Gastroesophageal sphincter (tissue), 4 donors: ENCODE measurements at regions not wholly inside any gene's neighbourhood (a gene's known extent, or its start where the extent isn't known, plus 50 kb on each side); places are given as distances from the start of the nearest gene placed in this dataset.

Experiments
- ATAC-seq: fragments of 150-250 bp; one replicate; pipeline ENCODE4 v1.9.1; 2016; ENCODE audit warnings: mild to moderate bottlenecking, moderate library complexity
- H3K27ac ChIP-seq, 4 donors: fragments of 200-600 bp; sonication (generic) in 3 of 4; 1 replicate in 3 of 4; 2 replicates in 1 of 4; pipeline ENCODE4 v1.5.1; 2016 to 2019
- H3K27me3 ChIP-seq: fragments of 200-600 bp; sonication (generic); one replicate; pipeline ENCODE4 v1.5.1; 2019
- H3K36me3 ChIP-seq, 2 donors: fragments of 200-600 bp; sonication (generic); one replicate each; pipeline ENCODE4 v1.5.1; 2019; ENCODE audit warnings: control low read depth in 1 of 2
- H3K4me1 ChIP-seq, 3 donors: fragments of 200-600 bp; sonication (generic); 1 replicate in 2 of 3; 2 replicates in 1 of 3; pipeline ENCODE4 v1.5.1; 2016 to 2019; ENCODE audit warnings: control low read depth in 2 of 3
- H3K4me3 ChIP-seq, 2 donors: fragments of 200-600 bp; sonication (generic); one replicate each; pipeline ENCODE4 v1.5.1; 2019; ENCODE audit warnings: mild to moderate bottlenecking in 1 of 2, moderate library complexity in 1 of 2
- H3K9me3 ChIP-seq, 3 donors: fragments of 200-600 bp; sonication (generic); one replicate each; pipeline ENCODE4 v1.5.1; 2017 to 2019; ENCODE audit warnings: control low read depth in 2 of 3
- EP300 ChIP-seq: sonication (generic); formaldehyde crosslinking; IDR thresholded peaks from one replicate; pipeline ENCODE4 v1.6.1; 2017; ENCODE audit warnings: antibody characterized with exemption, mild to moderate bottlenecking
- POLR2A ChIP-seq, 2 donors: fragments of 450-650 bp; IDR thresholded peaks; one replicate each; pipeline ENCODE4 v1.6.1; 2017; ENCODE audit warnings: antibody characterized with exemption in 2 of 2, mild to moderate bottlenecking in 2 of 2, moderate library complexity in 1 of 2
- POLR2AphosphoS5 ChIP-seq: sonication (generic); formaldehyde crosslinking; IDR thresholded peaks from one replicate; pipeline ENCODE4 v1.6.1; 2017; ENCODE audit warnings: antibody characterized with exemption
- WGBS, 2 donors: methylation state at CpG; one replicate each; pipeline ENCODE4 v1.1.5; 2018; ENCODE audit warnings: low coverage in 1 of 2; 5-methylcytosine and 5-hydroxymethylcytosine counted together
- TF ChIP-seq, protein P1 (sequence below), 4 experiments: fragments of 200-600 bp in 2 of 4; fragments of 450-650 bp in 2 of 4; sonication (generic) in 1 of 4; IDR thresholded peaks; one replicate each; pipeline ENCODE4 v1.5.1; 2017 to 2019; ENCODE audit warnings: antibody characterized with exemption in 4 of 4, mild to moderate bottlenecking in 2 of 4, moderate library complexity in 2 of 4

DNA sequence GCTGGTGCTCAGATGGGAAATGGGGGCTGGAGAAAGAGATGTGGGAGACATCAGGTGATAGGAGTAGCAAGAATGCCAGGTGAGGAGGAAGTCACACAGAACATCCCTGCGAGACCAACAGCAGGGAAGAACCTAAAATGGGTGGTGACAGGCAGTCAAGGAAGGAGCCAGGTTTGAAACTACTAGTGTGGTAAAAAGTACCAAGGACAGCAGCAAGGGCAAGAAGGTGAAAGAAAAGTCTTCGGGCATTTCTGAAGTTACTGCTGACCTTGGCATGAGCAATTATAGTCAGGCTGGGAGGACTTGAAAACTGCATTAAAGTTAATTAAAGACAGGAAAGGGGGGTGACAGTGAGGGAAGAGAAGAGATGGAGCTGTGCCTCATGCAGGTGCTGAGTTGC, 410.4 kb downstream of the RAD51AP2 start:
- no peak for ATAC-seq
- no peak overlapping the region for H3K4me3 ChIP-seq
- no peaks in the 10 kb centered on the region for H3K9me3 ChIP-seq
- TF ChIP-seq, protein P1, sequence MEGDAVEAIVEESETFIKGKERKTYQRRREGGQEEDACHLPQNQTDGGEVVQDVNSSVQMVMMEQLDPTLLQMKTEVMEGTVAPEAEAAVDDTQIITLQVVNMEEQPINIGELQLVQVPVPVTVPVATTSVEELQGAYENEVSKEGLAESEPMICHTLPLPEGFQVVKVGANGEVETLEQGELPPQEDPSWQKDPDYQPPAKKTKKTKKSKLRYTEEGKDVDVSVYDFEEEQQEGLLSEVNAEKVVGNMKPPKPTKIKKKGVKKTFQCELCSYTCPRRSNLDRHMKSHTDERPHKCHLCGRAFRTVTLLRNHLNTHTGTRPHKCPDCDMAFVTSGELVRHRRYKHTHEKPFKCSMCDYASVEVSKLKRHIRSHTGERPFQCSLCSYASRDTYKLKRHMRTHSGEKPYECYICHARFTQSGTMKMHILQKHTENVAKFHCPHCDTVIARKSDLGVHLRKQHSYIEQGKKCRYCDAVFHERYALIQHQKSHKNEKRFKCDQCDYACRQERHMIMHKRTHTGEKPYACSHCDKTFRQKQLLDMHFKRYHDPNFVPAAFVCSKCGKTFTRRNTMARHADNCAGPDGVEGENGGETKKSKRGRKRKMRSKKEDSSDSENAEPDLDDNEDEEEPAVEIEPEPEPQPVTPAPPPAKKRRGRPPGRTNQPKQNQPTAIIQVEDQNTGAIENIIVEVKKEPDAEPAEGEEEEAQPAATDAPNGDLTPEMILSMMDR (IDR thresholded peaks at IDR 0.05): no peak
- TF ChIP-seq POLR2AphosphoS5 (no peak), POLR2A (IDR thresholded peaks at IDR 0.05) (no peak), EP300 (no peak)
- H3K27me3 ChIP-seq: no peaks in the 10 kb centered on the region
- 40 to 41% methylated on average over 1 to 2 of the region's 2 CpGs for WGBS, 2 donors
- no peaks in the 10 kb centered on the region for H3K4me1 ChIP-seq
- H3K27ac ChIP-seq: no peak overlapping the region
- no peaks in the 10 kb centered on the region for H3K36me3 ChIP-seq

DNA sequence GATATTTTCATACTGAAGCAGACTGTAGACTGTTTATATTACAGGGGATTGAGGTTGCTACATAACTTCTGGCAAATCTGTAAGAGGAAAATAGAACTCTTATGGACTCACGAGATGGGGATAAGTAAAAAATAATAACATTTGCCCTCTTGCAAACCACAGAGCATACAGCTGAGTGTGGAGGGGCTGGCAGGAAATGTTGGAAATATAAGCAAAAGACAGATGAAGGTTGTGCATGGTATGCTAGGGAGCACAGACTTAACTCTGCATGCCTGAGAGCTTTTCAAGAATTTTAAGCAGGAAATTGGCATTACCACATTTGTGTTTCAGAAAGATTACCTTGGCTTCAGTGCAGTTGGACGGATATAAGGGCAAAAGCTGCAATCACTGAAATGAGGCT, 411.1 kb downstream of the RAD51AP2 start:
- H3K4me1 ChIP-seq: no peaks in the 10 kb centered on the region
- H3K36me3 ChIP-seq: no peaks in the 10 kb centered on the region
- H3K9me3 ChIP-seq: no peaks in the 10 kb centered on the region
- TF ChIP-seq POLR2AphosphoS5 (no peak), EP300 (no peak), POLR2A (IDR thresholded peaks at IDR 0.05) (no peak)
- TF ChIP-seq, protein P1 (IDR thresholded peaks at IDR 0.05): no peak
- H3K27me3 ChIP-seq: no peaks in the 10 kb centered on the region
- H3K4me3 ChIP-seq: no peak overlapping the region
- no peak overlapping the region for H3K27ac ChIP-seq
- no peak for ATAC-seq
- WGBS, 2 donors: 9 to 13% methylated on average over 2 of the region's 2 CpGs

DNA sequence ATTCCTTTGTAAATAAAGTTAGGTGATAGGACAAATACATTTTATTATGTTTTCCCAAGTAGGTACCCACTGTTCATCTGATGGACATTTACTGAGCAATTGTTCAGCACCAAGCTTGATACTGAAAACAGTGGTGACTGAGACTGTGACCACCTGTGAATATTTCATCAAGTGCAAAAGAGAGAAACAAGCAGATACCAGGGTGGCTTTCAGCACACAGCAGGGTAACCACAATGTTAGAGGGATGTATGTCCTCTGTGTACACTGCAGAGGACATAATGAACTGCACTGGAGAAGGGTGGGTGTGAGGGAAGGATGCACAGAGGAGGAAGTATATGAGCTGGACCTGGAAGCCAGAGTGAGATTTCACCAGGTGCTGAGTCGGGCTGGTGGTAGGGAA, 411.8 kb downstream of the RAD51AP2 start:
- H3K4me3 ChIP-seq: no peak overlapping the region
- ATAC-seq: no peak
- WGBS, 2 donors: 59% methylated on average over 1 of the region's 1 CpG; no CpG with 5 or more reads in 1 of the 2 donors
- no peaks in the 10 kb centered on the region for H3K27me3 ChIP-seq
- TF ChIP-seq POLR2AphosphoS5: no peak
- TF ChIP-seq, protein P1 (IDR thresholded peaks at IDR 0.05): no peak
- no peak for TF ChIP-seq EP300
- TF ChIP-seq POLR2A (IDR thresholded peaks at IDR 0.05): no peak
- H3K27ac ChIP-seq: no peak overlapping the region
- H3K4me1 ChIP-seq: no peaks in the 10 kb centered on the region
- no peaks in the 10 kb centered on the region for H3K9me3 ChIP-seq
- no peaks in the 10 kb centered on the region for H3K36me3 ChIP-seq

DNA sequence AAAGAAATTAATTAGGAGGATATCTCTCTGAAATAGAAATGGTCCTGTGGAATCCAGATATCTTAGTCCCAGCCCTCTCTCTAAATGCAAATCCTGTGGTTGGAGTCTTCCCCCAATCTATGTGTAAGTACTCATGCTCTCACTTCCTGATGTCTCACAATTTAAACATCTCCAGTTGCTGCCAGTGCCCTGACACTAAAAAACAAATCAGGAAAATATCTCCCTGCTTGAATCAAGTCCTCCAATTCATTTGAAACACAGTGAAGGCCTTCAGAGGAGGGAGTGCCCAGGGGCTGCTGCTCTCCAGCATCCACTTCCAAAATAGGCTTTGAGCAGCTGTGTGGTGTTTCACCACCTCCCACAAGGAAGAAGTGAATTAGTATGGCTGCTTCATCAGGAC, 413.8 kb downstream of the RAD51AP2 start:
- no peak for ATAC-seq
- no peaks in the 10 kb centered on the region for H3K27me3 ChIP-seq
- TF ChIP-seq POLR2AphosphoS5 (no peak), POLR2A (IDR thresholded peaks at IDR 0.05) (no peak), EP300 (no peak)
- TF ChIP-seq, protein P1 (IDR thresholded peaks at IDR 0.05): no peak
- H3K27ac ChIP-seq: no peak overlapping the region
- no peaks in the 10 kb centered on the region for H3K9me3 ChIP-seq
- no peaks in the 10 kb centered on the region for H3K4me1 ChIP-seq
- H3K4me3 ChIP-seq: no peak overlapping the region
- no peaks in the 10 kb centered on the region for H3K36me3 ChIP-seq

DNA sequence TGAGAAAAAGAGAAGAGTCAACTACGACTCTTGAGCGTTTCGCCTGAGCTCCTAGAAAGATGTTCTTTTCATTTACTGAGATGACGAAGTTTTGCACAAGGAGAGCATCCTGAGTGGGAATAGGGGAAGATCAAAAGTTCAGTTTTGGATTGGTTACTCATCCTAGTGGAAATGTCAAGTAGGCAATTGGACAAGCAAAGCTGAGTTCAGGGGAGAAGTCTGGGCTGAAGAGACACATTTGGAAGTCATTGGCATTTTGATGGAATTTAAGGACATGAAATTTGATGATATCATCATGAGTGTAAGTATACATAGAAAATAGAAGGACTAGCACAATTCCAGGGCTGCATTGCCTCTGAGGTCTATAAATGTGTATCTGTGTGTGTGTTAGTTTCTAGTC, 416.6 kb downstream of the RAD51AP2 start:
- Histone ChIP-seq H3K4me1 (no peaks in the 10 kb centered on the region), H3K4me3 (no peak overlapping the region), H3K36me3 (no peaks in the 10 kb centered on the region), H3K27ac (no peak overlapping the region), H3K27me3 (no peaks in the 10 kb centered on the region), H3K9me3 (no peaks in the 10 kb centered on the region)
- TF ChIP-seq, protein P1 (IDR thresholded peaks at IDR 0.05): no peak
- TF ChIP-seq POLR2A (IDR thresholded peaks at IDR 0.05) (no peak), POLR2AphosphoS5 (no peak), EP300 (no peak)
- no peak for ATAC-seq
- WGBS, 2 donors: 79 to 81% methylated on average over 3 to 4 of the region's 4 CpGs
